GM18505 (cell line): ENCODE measurements at regions not wholly inside any gene's neighbourhood (a gene's known extent, or its start where the extent isn't known, plus 50 kb on each side); places are given as distances from the start of the nearest gene placed in this dataset.

Experiments
- ATAC-seq: cut with Tn5 transposase; IDR thresholded peaks from one replicate; pipeline ENCODE4 v1.9.1; 2021; ENCODE audit not compliant: unreplicated experiment
- POLR2A ChIP-seq: IDR thresholded peaks from 4 replicates; pipeline ENCODE4 v1.6.1; 2011; ENCODE audit warnings: borderline replicate concordance; ENCODE audit not compliant: insufficient read depth, insufficient read length; ENCODE audit errors: extremely low read depth

GRCh38 chr20:56851552-56851951 is 222.4 kb downstream of the TFAP2C start:
- ATAC-seq = no peak
- no peak for TF ChIP-seq POLR2A

- no peak for ATAC-seq
- no peak for TF ChIP-seq POLR2A
Observed at GRCh38 chr20:56855708-56856107, 226.6 kb downstream of the TFAP2C start.

GRCh38 chr20:56857950-56858349 is 228.8 kb downstream of the TFAP2C start:
- no peak for TF ChIP-seq POLR2A
- no peak for ATAC-seq

GRCh38 chr20:56859039-56859800 is 230.1 kb downstream of the TFAP2C start:
- TF ChIP-seq POLR2A = no peak
- no peak for ATAC-seq

- TF ChIP-seq POLR2A = no peak
- ATAC-seq = no peak
Observed at GRCh38 chr20:56859801-56860261, 230.7 kb downstream of the TFAP2C start.

GRCh38 chr20:56860413-56860812 is 231.3 kb downstream of the TFAP2C start:
- no peak for TF ChIP-seq POLR2A
- no peak for ATAC-seq

- no peak for ATAC-seq
- TF ChIP-seq POLR2A = no peak
Observed at GRCh38 chr20:56861590-56861989, 232.5 kb downstream of the TFAP2C start.

- no peak for TF ChIP-seq POLR2A
- ATAC-seq = no peak
Observed at GRCh38 chr20:56865055-56865454, 235.9 kb downstream of the TFAP2C start.

GRCh38 chr20:56867128-56867527 is 238.0 kb downstream of the TFAP2C start:
- no peak for TF ChIP-seq POLR2A
- ATAC-seq = no peak

GRCh38 chr20:56868746-56869145 is 239.6 kb downstream of the TFAP2C start:
- TF ChIP-seq POLR2A = no peak
- ATAC-seq = no peak

GRCh38 chr20:56870271-56870670 is 241.2 kb downstream of the TFAP2C start:
- TF ChIP-seq POLR2A = no peak
- ATAC-seq = no peak

- ATAC-seq = no peak
- TF ChIP-seq POLR2A = no peak
Observed at GRCh38 chr20:56871691-56872090, 242.6 kb downstream of the TFAP2C start.

- TF ChIP-seq POLR2A = no peak
- ATAC-seq = no peak
Observed at GRCh38 chr20:56872620-56873458, 243.7 kb downstream of the TFAP2C start.

GRCh38 chr20:56873836-56874235 is 244.7 kb downstream of the TFAP2C start:
- no peak for TF ChIP-seq POLR2A
- ATAC-seq = no peak
